HG03469 (cell line): ENCODE measurements at regions not wholly inside any gene's neighbourhood (a gene's known extent, or its start where the extent isn't known, plus 50 kb on each side); places are given as distances from the start of the nearest gene placed in this dataset.

ENCODE experiments used
- ATAC-seq: cut with Tn5 transposase; IDR thresholded peaks from one replicate; pipeline ENCODE4 v1.9.1; 2021; ENCODE audit warnings: mild to moderate bottlenecking, moderate library complexity, moderate number of reproducible peaks; ENCODE audit not compliant: unreplicated experiment

- no peak for ATAC-seq
These were observed 85.0 kb downstream of the LLPH start for GRCh38 chr12:66045506-66045905.

GRCh38 chr12:66044731-66045130 lies 85.8 kb downstream of the LLPH start:
- no peak for ATAC-seq

- no peak for ATAC-seq
These were observed 87.5 kb downstream of the LLPH start for GRCh38 chr12:66043035-66043434.

GRCh38 chr12:66041651-66042363 lies 88.7 kb downstream of the LLPH start:
- ATAC-seq = no peak

GRCh38 chr12:66036317-66036716 lies 94.2 kb downstream of the LLPH start:
- no peak for ATAC-seq

GRCh38 chr12:66035288-66035966 lies 95.1 kb downstream of the LLPH start:
- no peak for ATAC-seq

- no peak for ATAC-seq
These were observed 97.4 kb downstream of the LLPH start for GRCh38 chr12:66033151-66033550.

- no peak for ATAC-seq
These were observed 97.8 kb downstream of the LLPH start for GRCh38 chr12:66032739-66033138.

GRCh38 chr12:66030217-66030781 lies 100.3 kb downstream of the LLPH start:
- ATAC-seq = no peak

- no peak for ATAC-seq
These were observed 102.2 kb downstream of the LLPH start for GRCh38 chr12:66028390-66028789.

- no peak for ATAC-seq
These were observed 105.1 kb downstream of the LLPH start for GRCh38 chr12:66025477-66025876.

- ATAC-seq = no peak
These were observed 105.6 kb downstream of the LLPH start for GRCh38 chr12:66024949-66025348.

- no peak for ATAC-seq
These were observed 110.1 kb downstream of the LLPH start for GRCh38 chr12:66020481-66020880.

- no peak for ATAC-seq
These were observed 112.8 kb downstream of the LLPH start for GRCh38 chr12:66017736-66018135.
